HuH-7.5 (cell line): ENCODE measurements at regions not wholly inside any gene's neighbourhood (a gene's known extent, or its start where the extent isn't known, plus 50 kb on each side); places are given as distances from the start of the nearest gene placed in this dataset.

Experiments
- DNase-seq: peaks from one replicate; pipeline ENCODE4 v3.0.0; 2011; ENCODE audit warnings: low spot score

DNA sequence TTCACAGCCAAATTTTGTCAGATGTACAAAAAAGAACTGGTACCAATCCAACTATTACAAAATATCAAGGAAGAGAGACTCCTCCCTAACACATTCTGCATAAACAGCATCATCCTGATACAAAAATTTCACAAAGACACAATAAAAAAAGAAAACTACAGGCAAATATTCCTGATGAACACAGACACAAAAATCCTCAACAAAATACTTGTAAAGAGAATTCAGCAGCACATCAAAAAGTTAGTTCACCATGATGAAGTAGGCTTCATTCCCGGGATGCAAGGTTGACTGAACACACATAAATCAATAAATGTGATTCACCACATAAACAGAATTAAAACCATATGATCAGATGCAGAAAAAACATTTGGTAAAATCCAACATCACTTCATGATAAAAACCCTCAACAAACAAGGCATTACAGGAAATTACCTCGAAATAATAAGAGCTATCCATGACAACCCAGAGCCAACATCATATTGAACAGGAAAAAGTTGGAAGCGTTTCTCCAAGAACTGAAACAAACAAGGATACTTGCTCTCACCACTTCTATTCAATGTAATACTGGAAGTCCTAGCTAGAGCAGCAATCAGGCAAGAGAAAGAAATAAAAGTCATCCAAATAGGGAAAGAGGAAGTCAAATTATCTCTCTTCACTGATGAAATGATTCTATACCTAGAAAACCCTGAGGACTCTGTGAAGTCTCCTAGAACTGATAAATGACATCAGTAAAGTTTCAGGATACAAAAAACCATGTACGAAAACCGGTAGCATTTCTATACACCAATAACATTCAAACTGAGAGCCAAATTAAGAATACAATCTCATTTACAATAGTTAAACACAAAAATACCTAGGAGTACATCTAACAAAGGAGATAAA, 223.1 kb downstream of the REEP3 start:
- DNase-seq: no peak

DNA sequence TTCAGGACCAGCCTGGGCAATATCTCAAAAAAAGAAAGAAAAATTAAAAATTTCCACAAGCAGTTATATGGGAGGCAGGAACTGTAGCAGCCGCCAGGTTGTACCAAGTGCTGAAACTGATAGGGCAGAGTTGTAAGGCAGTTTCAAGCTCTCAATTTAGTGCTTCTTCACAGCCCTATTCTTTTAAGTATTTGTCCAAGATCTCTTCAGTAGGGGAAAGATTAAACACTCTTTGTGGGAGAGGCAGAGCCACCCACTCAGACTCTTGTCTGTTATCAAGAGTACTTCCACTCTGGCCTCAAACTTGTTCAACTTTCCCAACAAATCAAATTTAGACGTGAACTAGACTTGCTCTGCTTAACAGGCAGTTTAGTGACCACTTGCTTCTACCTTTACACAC, 228.7 kb downstream of the REEP3 start:
- DNase-seq: no peak

DNA sequence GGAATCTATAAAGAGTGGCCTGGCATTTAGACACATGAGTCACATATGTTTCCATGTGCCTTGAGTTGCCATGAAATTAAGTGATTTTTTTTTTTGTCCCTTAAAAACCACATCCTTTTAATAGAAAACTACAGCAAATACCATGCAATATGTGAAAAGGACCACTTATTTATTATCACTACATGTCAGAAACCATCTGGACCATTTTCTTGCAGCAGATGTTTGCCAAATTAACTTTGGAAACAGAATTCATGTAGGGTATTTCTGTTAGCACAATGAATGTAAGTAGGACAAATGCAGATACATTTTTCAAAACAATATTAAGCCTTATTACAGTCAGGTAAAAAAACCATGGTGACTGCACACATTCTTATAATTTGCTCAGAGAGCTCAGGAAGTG, 230.6 kb downstream of the REEP3 start:
- DNase-seq: no peak

DNA sequence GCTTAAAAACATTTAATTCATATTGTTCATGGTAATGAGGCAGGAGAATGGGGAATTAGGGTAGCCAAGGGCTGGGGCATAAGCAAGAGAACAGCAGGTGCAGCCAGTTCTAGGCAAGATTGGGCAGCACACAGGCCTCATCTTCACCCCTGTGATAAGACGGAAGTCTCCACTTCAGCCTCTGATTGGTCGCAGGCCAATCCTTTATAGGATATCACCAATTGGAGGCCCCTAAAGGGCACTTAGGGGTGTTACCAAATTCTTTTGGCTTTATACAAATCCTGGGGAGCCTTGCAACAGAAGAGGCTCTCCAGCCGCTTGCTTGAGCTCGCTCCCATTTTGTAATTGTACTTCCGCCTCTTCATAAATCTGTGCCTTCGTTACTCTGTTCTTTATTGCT, 231.1 kb downstream of the REEP3 start:
- DNase-seq: no peak

DNA sequence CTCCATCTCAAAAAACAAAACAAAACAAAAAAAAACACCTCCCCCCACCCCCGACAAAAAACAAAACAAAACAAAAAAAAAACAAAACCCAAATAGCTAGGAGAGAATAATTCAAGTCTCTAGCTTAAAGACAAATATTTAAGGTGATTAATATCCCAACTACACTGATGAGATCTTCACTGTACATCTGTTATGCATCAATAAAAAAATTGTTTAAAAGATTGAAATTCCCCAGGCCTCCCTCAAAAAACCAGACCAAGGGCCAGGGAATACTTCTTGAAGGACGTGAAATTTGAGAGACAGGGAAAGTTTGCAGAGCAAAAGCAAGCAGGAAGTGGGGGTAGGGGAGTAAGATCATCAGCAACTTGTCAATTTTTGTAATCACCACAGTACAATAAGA, 232.6 kb downstream of the REEP3 start:
- no peak for DNase-seq

DNA sequence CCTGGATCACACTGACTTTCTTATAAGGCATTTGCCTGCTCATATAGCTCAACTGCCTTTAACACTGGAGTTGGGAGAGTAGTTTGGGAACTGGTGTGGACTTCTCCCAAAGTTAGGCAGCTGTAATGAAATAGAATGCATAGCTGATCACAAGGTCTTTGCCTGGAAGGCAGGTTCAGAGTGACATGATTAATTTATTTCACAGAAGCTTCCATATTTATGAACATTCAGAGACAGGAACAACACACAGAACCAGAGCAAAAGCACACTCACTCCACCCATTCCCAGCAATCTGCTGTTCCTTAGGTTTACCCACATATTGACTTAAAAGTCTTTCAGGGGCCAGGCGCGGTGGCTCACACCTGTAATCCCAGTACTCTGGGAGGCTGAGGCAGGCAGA, 234.2 kb downstream of the REEP3 start:
- no peak for DNase-seq

DNA sequence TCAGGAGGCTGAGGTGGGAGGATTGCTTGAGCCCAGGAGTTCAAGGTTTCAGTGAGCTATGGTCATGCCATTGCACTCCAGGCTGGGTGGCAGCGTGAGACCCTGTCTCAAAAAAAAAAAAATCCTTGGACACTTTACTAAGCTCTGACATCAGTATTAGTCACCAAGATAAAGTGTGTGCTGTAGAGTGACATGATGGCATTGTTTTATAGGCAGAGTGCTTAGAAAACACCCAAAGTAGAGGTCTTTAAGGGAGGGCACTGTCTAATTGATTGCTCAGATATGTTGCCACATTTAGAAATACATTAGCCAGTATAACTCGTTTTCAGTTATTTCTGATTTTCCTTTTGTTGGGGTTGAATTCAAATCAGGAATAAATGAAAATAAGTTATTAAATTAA, 235.9 kb downstream of the REEP3 start:
- no peak for DNase-seq

DNA sequence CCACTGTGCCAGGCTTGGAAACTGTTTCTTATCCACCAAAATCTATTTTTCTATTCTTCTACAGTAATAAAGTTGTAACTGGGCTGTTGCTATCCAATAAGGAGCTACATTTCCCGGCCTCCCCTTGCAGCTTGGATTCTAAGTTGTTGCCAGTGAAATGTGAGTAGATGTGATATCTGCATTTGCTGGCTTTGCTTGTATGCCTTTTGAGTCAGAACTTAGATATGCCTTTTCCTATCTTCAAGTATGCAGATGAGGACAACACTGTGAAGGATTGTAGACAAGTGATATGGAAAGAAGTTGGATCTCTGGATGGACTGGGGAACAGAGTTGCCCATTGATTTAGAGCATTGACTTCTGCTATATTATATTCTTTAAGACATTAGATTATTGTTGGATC, 236.9 kb downstream of the REEP3 start:
- no peak for DNase-seq

DNA sequence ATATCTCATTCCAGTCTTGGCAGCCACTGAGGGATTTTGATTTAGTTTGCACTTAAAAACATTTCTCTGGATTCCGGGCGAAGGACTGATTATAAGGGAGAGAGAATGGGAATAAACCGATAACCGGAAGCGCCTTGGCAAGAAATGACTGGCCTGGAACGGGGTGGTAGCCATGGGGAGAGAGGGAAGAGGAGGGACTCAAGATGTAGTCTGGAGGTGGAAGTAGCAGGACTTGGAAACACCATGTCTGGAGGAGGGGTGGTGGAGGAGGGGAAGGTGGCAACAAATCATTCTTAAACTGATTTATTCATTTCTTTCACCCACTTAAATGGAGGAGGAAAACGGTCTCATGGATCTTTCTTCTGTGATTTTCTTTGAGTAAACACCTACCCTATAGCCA, 238.1 kb downstream of the REEP3 start:
- DNase-seq: no peak

DNA sequence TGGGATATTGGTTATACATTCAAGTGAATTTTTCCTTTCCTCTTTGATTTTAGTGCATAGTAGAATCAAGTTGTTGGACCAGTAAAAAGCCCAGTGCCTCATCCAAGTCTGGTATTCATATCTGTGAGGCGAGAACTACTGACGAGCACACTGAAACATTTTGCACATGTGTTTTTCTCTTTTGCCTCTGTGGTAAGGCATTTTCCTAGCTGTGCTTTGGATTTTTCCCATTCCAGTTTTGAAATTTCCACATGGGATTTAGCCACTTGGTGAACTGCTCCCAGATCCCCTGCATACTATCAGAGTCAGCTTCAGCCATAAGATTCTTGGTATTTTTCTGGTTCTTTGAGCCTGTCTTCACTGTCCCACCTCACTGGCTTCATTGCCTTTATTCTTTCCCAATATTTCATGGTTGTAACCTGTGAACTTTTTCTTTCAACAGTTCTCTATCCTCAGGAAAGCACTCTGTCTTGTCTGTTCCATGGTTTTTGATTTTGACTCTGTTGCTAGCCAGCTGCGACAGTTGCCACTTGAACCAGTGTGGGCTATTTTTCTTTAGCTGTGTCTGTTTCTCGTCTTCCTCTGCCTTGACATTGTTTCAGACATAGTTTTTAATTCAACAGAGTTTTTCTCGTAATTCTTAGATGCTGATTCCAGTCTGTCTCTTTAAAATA, 239.0 kb downstream of the REEP3 start:
- DNase-seq: no peak

DNA sequence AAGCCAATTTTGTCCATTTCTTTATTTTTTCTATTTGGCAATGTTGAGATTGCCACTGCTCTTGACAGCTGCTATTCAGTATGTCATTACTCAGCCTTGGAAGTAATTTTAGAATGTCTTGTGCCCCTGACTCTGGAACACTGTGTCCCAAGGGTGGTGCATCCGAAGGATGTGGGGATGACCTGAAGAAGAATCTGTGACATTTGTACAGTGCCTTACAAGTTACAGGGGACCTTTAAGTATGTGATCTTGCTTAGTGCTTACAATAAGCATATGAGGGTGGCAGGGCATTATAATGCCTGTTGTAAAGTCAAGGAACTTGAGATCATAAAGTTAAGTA, 239.5 kb downstream of the REEP3 start:
- no peak for DNase-seq

DNA sequence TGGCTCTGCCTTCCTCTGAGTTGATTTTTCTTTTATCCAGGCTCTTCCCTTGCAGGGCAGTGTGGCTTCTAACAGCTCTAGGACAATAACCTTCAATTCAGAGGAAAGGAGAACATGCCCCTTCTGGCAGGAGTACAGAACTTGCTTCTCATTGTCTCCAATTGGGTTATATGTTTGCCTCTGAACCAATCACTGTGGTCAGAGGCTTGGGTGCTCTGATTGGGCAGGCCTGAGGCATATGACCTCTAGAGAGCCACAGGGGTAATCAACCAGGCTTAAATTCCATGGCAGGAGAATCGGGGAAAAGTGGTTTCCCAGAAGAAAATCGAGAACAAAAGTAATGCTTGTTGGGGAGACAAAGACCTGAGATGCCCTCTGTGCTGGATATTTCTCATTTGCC, 240.0 kb downstream of the REEP3 start:
- DNase-seq: no peak

DNA sequence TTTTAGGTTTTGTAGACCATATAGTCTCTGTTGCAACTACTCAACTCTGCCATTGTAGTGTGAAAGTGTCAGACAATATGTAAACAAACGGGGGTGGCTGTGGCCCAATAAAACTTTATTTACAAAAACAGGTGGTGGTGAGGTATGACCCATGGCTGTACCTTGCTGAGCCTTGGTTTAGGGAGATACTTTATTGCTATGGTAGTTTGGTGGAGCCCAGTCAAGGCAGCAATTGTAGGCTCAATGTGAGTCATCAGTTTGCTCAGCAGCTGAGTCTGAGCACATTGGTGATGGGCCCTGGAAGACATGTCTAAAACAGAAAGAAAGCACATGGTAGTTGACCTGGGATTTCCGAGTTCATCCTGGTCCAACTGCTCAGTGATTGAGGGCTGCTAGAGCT, 242.5 kb downstream of the REEP3 start:
- no peak for DNase-seq

DNA sequence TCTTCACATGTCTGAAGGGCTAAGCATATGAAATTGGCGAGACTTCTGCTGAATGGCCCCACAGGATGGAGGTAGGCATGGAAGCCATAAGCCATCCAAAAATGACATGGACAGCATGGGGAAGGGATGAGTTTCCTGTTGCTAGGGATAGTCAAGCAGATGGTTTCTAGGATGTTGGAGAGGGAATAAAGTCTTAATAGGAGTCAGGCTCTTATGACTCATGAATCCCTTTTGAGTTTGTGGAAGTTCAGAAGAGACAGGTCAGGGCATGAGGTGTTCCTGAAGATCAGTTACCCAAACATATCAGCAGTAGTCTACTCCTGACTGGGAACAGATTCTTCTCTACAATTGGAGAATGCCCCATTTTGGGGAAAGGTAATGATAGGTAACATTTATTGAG, 243.9 kb downstream of the REEP3 start:
- no peak for DNase-seq

DNA sequence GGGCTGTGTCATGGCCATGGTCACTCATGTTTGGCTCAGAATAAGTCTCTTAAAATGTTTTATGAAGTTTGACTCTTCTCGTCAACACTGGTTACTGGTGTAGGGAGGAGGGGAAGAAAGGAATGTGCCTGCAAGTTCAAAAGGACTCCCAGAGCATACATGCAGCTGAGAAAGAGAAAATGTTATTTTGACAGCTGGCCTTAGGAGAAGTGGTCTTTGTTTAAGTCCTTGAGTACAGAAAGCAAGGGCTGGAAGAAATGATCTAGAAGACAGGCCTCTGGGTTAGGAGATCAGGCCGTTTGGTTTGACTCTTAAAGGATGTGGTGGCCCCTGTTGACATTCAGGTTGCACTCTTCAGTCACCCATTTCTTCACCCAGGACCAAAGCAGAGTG, 245.5 kb downstream of the REEP3 start:
- no peak for DNase-seq

DNA sequence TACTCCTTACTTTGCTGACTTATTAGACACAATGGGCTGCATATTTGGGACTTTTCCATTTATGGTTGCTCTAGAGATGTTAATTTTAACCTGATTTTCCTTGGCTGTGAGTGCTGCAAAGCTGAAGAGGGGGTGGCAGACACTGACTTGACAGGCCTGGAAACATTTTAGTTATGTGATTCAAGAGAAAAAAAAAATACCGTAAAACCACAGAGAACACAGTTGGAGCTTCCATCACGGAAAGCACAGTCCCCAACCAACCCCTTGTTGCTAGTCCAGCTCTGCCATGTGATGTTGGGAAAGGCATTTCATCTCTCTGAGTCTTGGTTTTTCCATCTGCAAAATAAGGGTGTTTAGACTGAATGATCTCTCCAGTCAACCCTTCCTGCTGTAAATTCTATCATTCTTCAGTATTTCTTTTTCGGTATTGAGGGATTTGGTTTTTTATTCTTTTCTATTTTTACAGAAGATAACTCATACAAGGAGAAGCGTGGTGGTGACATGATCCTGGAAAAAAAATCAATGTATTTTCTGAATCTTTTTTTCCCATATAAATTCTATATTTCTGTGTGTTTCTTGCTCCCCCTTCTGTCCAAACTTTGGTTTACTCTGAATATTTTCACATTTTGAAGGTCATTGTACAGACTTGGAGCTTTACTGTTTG, 246.1 kb downstream of the REEP3 start:
- DNase-seq: no peak

DNA sequence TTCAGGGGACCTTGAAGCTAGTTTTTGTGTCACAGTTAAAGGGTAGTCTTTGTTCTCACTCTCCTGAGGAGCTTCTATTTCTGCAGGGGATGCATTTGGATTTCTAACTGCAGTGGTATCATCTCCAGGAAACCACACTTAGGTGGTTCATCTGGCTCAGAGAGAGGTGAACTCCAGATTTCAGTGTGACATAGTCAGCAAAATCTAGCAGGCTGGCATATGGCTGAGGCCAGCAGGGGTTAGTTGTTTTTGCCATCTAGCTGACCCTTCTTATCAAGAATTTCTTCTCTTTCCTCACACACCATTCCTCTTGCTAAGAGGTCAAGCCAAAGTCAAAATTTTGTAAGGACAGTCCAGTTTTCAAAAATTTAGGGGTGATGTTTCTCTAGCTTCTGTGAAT, 248.2 kb downstream of the REEP3 start:
- no peak for DNase-seq

DNA sequence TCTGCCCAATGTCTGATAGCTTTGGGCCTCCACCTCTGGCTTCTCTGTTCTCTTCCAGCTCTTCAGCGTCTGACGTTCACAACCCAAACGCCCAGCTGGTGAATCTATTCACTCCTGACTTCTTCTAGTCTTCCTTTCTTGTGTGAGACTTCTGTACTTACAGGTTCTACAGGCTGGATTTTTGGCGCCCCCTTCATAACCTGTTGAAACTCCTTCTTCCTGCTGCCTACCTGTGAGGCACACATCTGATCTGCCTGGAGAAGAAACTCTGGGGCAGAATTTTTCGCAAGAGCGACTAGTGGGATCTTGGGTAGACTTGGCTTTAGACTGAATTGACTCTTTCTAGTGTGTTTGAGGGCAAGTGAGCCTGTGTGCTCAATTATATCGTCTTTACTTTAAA, 249.3 kb downstream of the REEP3 start:
- no peak for DNase-seq

DNA sequence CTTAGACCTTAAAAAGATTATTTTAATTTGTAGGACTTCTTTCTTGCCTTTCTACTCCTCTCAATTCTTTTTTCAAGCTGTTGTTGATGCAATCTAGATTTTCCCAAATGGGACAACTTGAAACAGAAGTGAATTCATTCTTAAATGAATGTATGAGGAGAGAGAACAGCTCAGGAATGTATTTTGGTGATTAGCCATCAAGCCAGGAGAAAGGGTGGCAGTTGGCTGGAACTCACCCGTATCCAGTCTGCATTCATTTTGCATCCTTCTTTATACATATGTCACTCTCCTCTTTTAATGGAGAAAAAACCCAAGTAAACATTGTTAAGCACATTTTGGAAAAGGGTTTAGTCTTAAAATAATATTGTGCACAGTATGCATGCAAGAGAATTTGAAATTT, 251.3 kb downstream of the REEP3 start:
- no peak for DNase-seq

DNA sequence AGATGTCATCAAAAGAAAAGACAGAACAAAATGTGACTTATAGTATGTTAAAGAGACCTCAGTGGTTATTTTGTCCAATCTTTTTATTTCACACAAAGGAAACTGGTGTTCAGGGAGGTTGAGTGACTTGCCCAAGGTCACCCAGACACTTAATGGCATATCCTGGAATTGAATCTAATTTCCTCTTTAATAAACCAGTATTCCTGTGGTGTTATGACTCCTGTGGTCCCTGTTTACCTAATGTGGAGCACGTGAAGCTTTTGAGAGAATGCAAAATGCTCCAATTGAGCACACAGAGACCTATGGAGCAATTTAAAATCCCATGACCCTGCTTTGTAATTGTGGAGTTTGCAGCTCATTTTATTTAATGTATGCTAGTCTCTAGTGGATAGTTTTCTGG, 251.9 kb downstream of the REEP3 start:
- no peak for DNase-seq

DNA sequence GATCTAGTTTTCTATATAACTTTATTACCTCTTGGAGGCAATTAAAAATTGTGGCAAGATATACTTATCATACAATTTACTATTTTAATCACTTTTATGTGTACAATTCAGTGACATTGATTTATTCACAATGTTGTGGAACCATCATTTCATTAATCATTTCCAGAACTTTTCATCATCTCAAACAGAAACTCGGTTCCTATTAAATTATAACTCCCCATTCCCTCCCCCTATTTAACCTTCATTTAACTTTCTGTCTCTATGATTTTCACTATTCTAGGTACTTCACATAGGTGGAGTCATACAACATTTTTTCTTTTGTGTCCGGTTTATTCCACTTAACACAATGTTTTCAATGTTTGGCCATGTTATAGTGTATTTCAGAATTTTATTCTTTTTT, 252.8 kb downstream of the REEP3 start:
- DNase-seq: no peak

DNA sequence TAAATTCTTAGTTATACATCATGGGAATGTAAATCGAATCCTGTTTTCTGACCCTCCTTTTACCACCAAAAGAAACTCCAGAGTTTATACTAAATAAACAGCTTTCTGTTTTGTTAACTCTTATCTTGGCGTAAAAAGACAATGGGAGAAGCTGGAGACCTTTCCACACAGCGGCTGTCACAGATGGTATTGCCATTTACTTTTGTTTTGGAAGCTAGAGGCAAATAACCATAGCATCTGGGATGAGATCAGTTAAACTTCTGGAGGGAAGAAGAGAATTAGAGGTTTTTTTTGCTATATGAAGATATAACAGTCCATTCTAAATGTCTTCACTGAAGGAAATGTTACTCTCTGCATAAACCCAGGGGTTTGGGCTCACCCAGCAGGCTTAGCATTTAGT, 258.9 kb downstream of the REEP3 start:
- no peak for DNase-seq

DNA sequence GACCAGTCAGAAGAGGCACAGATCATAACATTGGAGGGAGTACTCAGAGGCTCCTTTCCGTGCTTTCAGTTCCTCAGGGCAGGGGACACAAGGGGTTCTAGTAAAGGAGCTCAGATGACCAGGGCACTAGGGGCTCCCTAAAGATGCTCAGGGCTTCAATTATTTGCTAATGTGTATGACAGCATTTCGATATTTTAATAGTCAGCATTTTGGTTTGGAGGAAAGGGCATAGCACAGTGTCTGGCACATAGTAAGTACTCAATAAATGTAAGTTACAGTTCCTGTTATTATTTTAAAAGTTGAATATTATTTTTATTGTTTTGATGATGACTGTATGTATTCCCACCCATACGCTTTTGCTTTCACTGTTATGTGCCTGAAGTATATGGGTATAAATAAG, 260.0 kb downstream of the REEP3 start:
- no peak for DNase-seq

DNA sequence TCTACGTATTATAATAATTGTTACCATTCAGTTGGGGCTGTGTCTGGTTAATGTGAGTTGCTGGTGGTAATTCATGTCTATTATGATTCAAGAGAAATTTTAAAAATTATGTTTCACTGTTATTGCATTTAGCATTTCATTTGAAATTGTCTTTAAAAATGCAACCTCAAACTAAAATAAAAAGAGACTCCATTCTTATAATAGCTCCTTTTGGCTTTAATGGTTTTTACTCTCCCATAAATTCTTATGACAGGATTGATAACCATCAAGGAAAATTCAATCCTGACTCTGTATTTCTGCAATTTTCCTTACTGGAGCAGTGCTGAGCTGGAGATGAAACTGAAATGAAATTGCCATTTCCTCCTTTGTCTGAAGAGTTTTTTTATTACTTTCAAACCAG, 262.7 kb downstream of the REEP3 start:
- no peak for DNase-seq
